Heart left ventricle (tissue), 13 donors: ENCODE measurements at regions not wholly inside any gene's neighbourhood (a gene's known extent, or its start where the extent isn't known, plus 50 kb on each side); places are given as distances from the start of the nearest gene placed in this dataset.

Experiments
- CTCF ChIP-seq, 12 donors: fragments of 200-600 bp; sonication (generic) in 4 of 12; IDR thresholded peaks; one replicate each; pipeline versions ENCODE4 v1.5.0 to v1.8.0; 2018 to 2022; ENCODE audit warnings: antibody characterized with exemption in 12 of 12, mild to moderate bottlenecking in 5 of 12
- POLR2A ChIP-seq, 2 donors: fragments of 450-650 bp; IDR thresholded peaks; one replicate each; pipeline ENCODE4 v1.6.1; 2017; ENCODE audit warnings: antibody characterized with exemption in 2 of 2, mild to moderate bottlenecking in 2 of 2, moderate library complexity in 2 of 2
- donor health status: ischemic (EF 13 %, LVEDD 7.1; RV severe dilation, severe dysfunction).
- donor health status: DM: no; HTN: yes; CAD: no.
- donor health status: DM: no; HTN: no; CAD: no.
- donor health status: ischemic (EF 25% LVEDD 6.9; RV normal size, moderate dysfunction).
- donor health status: ischemic (EF 25% LVEDD 5.7; RV mildly dilated, moderate dysfunction).
- donor health status: ischemic (EF 35%, LVEDD 5.7; RV mildly dilated, moderate dysfunction).
- donor health status: nonischemic (EF 11% LVEDD 7.7; RV severe dilation, severe dysfunction).
- donor health status: DM: yes; HTN: yes; CAD: no.
- donor health status: PGD.
- donor health status: ischemic (EF 29% LVEDD 5.4; RV normal size, mild dysfunction).
- donor health status: nonischemic (EF 23%, LVEDD 6.1; RV moderate dilation, normal function).

GRCh38 chr1:108075055-108075454, 110.1 kb upstream of the VAV3 start:
- TF ChIP-seq POLR2A (IDR thresholded peaks at IDR 0.05) (no peak), CTCF (IDR thresholded peaks at IDR 0.05) (no peak)
